B cell (primary cell): ENCODE measurements at regions not wholly inside any gene's neighbourhood (a gene's known extent, or its start where the extent isn't known, plus 50 kb on each side); places are given as distances from the start of the nearest gene placed in this dataset.

ENCODE experiments used
- EZH2 ChIP-seq: IDR thresholded peaks from 2 replicates; pipeline ENCODE4 v1.6.1; 2012; ENCODE audit warnings: borderline replicate concordance, low read depth, mild to moderate bottlenecking, moderate library complexity, low read length; ENCODE audit not compliant: insufficient read depth, poor library complexity, severe bottlenecking
- TF ChIP-seq, protein P1 (sequence below): fragments of 200-600 bp; IDR thresholded peaks from one replicate; pipeline ENCODE4 v1.8.0; 2022; ENCODE audit warnings: antibody characterized with exemption, mild to moderate bottlenecking

DNA sequence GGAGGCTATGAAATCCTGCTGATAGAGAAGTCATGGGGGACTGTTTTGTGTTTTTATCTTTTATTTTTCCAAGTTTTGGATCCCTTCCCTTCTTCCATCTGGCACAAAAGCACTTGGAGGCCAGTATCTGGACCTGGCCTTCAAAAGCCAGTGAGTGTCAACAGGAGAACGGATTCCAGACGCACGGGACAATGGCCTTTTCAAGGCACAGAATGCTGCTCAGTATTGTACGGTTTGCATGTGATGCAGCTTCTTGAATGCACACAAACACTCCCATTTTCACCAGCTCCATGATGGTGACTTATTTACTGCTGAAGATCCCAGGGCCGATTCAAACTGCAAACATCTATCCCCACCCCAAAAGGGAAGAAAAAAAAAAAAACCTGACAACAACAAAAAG lies 145.4 kb downstream of the CPEB2 start:
- TF ChIP-seq, protein P1, sequence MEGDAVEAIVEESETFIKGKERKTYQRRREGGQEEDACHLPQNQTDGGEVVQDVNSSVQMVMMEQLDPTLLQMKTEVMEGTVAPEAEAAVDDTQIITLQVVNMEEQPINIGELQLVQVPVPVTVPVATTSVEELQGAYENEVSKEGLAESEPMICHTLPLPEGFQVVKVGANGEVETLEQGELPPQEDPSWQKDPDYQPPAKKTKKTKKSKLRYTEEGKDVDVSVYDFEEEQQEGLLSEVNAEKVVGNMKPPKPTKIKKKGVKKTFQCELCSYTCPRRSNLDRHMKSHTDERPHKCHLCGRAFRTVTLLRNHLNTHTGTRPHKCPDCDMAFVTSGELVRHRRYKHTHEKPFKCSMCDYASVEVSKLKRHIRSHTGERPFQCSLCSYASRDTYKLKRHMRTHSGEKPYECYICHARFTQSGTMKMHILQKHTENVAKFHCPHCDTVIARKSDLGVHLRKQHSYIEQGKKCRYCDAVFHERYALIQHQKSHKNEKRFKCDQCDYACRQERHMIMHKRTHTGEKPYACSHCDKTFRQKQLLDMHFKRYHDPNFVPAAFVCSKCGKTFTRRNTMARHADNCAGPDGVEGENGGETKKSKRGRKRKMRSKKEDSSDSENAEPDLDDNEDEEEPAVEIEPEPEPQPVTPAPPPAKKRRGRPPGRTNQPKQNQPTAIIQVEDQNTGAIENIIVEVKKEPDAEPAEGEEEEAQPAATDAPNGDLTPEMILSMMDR: no peak
- no peak for TF ChIP-seq EZH2
